ENCODE measurements at regions not wholly inside any gene's neighbourhood (a gene's known extent, or its start where the extent isn't known, plus 50 kb on each side); places are given as distances from the start of the nearest gene placed in this dataset.
"Not testable (repeated sequence)": the region's sequence is repeated elsewhere in the genome, so short reads cannot be mapped to it uniquely, and the experiment has no call there.

- Histone ChIP-seq H3K18ac (ENCODE audit: insufficient read length, low read depth, low read length) (no peak overlapping the region), H3K79me1 (ENCODE audit: insufficient read depth, low read depth, low read length, poor library complexity, severe bottlenecking) (no peaks in the 10 kb centered on the region), H4K91ac (ENCODE audit: insufficient read length, low read depth, low read length) (no peak overlapping the region), H3K4ac (ENCODE audit: low read depth, low read length) (no peak overlapping the region), H2BK5ac (ENCODE audit: insufficient read length, low read length) (no peak overlapping the region), H3K79me2 (ENCODE audit: insufficient read depth, low read length) (no peaks in the 10 kb centered on the region), H3K23ac (ENCODE audit: insufficient read length, low read depth, low read length) (no peak overlapping the region), H2BK20ac (ENCODE audit: low read depth, low read length, poor library complexity, severe bottlenecking) (no peak overlapping the region), H3K23me2 (ENCODE audit: insufficient read length, low read depth, low read length, poor library complexity, severe bottlenecking) (no peaks in the 10 kb centered on the region), H3K9ac (ENCODE audit: extremely low read depth, insufficient read length, low read length) (no peak overlapping the region), H3K4me1 (ENCODE audit: insufficient read depth, low read length) (no peaks in the 10 kb centered on the region), H4K8ac (replicated peaks; ENCODE audit: insufficient read length, low read depth, low read length) (no peak overlapping the region), H2BK12ac (ENCODE audit: insufficient read length, low read depth, low read length) (no peak overlapping the region), H3T11ph (ENCODE audit: low read length) (no peak overlapping the region), H2BK120ac (ENCODE audit: low read depth, low read length, poor library complexity, severe bottlenecking) (no peak overlapping the region), H3K9me3 (ENCODE audit: control insufficient read depth, low read depth, low read length) (no peaks in the 10 kb centered on the region), H3K4me2 (ENCODE audit: insufficient read depth, insufficient read length, low read length) (no peak overlapping the region), H3K56ac (ENCODE audit: insufficient read length, low read depth, low read length) (no peak overlapping the region), H4K5ac (ENCODE audit: insufficient read length, low read depth, low read length) (no peak overlapping the region), H3K14ac (ENCODE audit: insufficient read depth, low read length) (no peak overlapping the region), H4K20me1 (ENCODE audit: control insufficient read depth, insufficient read depth, insufficient read length) (no peaks in the 10 kb centered on the region), H2BK15ac (ENCODE audit: low read depth, low read length) (no peak overlapping the region), H2AFZ (ENCODE audit: low read length) (no peak overlapping the region), H3K27me3 (ENCODE audit: insufficient read depth, low read length) (no peaks in the 10 kb centered on the region), H3K27ac (ENCODE audit: insufficient read length, low read depth, low read length) (no peak overlapping the region), H2AK5ac (ENCODE audit: insufficient read length, low read length) (no peak overlapping the region)
- H3K27me3 Mint-ChIP-seq (ENCODE audit: low read depth): no peaks in the 10 kb centered on the region
- no peaks in the 10 kb centered on the region for H3K4me1 Mint-ChIP-seq
- no peak for DNase-seq
- TF ChIP-seq CTCF (conservative IDR thresholded peaks at IDR 0.05): no peak
- H3K4me3 Mint-ChIP-seq: no peak overlapping the region
- no peaks in the 10 kb centered on the region; a peak in 1 of 5 replicates for H3K9me3 Mint-ChIP-seq
- no peaks in the 10 kb centered on the region for H3K36me3 Mint-ChIP-seq (ENCODE audit: insufficient read depth in 1 of 3, low read depth in 3 of 3)
- H3K27ac Mint-ChIP-seq: no peak overlapping the region
- no CpG with 5 or more reads among the region's 6 CpGs for WGBS (ENCODE audit: extremely low coverage, insufficient read length, low lambda C conversion rate)
Measured at GRCh38 chr18:73674125-73674865, 473.3 kb downstream of the FBXO15 start.

GRCh38 chr18:73671480-73671879 is 476.2 kb downstream of the FBXO15 start:
- not testable (repeated sequence) for H3K18ac ChIP-seq (ENCODE audit: insufficient read length, low read depth, low read length); H3K79me1 ChIP-seq (ENCODE audit: insufficient read depth, low read depth, low read length, poor library complexity, severe bottlenecking); H2BK120ac ChIP-seq (ENCODE audit: low read depth, low read length, poor library complexity, severe bottlenecking); H3T11ph ChIP-seq (ENCODE audit: low read length); H2AFZ ChIP-seq (ENCODE audit: low read length); H4K20me1 ChIP-seq (ENCODE audit: control insufficient read depth, insufficient read depth, insufficient read length); H3K79me2 ChIP-seq (ENCODE audit: insufficient read depth, low read length); H3K9me3 ChIP-seq (ENCODE audit: control insufficient read depth, low read depth, low read length); H3K23me2 ChIP-seq (ENCODE audit: insufficient read length, low read depth, low read length, poor library complexity, severe bottlenecking); H4K8ac ChIP-seq (replicated peaks; ENCODE audit: insufficient read length, low read depth, low read length); H2AK5ac ChIP-seq (ENCODE audit: insufficient read length, low read length); H2BK20ac ChIP-seq (ENCODE audit: low read depth, low read length, poor library complexity, severe bottlenecking); H3K4me2 ChIP-seq (ENCODE audit: insufficient read depth, insufficient read length, low read length); H4K91ac ChIP-seq (ENCODE audit: insufficient read length, low read depth, low read length); H3K4me1 ChIP-seq (ENCODE audit: insufficient read depth, low read length); H3K27ac Mint-ChIP-seq; H3K4me3 Mint-ChIP-seq; H3K9me3 Mint-ChIP-seq; H3K56ac ChIP-seq (ENCODE audit: insufficient read length, low read depth, low read length); DNase-seq; H3K36me3 Mint-ChIP-seq (ENCODE audit: insufficient read depth in 1 of 3, low read depth in 3 of 3); H2BK5ac ChIP-seq (ENCODE audit: insufficient read length, low read length); H4K5ac ChIP-seq (ENCODE audit: insufficient read length, low read depth, low read length); H3K27me3 Mint-ChIP-seq (ENCODE audit: low read depth); H3K27ac ChIP-seq (ENCODE audit: insufficient read length, low read depth, low read length); H3K27me3 ChIP-seq (ENCODE audit: insufficient read depth, low read length); H3K14ac ChIP-seq (ENCODE audit: insufficient read depth, low read length); H2BK12ac ChIP-seq (ENCODE audit: insufficient read length, low read depth, low read length); H3K23ac ChIP-seq (ENCODE audit: insufficient read length, low read depth, low read length); H3K9ac ChIP-seq (ENCODE audit: extremely low read depth, insufficient read length, low read length); H3K4me1 Mint-ChIP-seq; H3K4ac ChIP-seq (ENCODE audit: low read depth, low read length); H2BK15ac ChIP-seq (ENCODE audit: low read depth, low read length)
- no CpG with 5 or more reads among the region's 8 CpGs for WGBS (ENCODE audit: extremely low coverage, insufficient read length, low lambda C conversion rate)

Data from H9 (cell line).